ENCODE measurements at regions not wholly inside any gene's neighbourhood (a gene's known extent, or its start where the extent isn't known, plus 50 kb on each side); places are given as distances from the start of the nearest gene placed in this dataset.
"Not testable (repeated sequence)": the region's sequence is repeated elsewhere in the genome, so short reads cannot be mapped to it uniquely, and the experiment has no call there.

DNA sequence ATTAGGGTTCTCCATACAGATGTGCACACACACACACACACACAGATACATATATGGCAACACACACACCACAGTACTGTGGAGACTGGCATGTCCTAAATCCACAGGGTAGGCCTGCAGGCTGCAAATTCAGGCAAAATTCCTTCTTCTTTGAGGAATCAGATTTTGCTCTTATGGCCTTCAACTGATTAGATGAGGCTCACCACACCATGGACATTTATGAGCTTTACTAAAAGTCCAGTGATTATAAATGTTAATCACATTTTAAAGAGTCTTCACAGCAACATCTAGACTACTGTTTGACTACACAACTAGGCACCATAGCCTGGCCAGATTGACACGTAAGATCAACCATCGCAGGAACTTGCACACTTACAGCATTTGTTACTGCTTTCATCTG lies 140.3 kb upstream of the UBE3A start:
- Histone ChIP-seq H3K4me3 (no peak overlapping the region), H3K36me3 (ENCODE audit: low read depth) (no peaks in the 10 kb centered on the region), H3K9me3 (peaks cover 48% of the 10 kb centered on the region), H3K4me1 (ENCODE audit: low read depth) (no peaks in the 10 kb centered on the region)
- intact Hi-C loops (cut with DNase I, micrococcal nuclease): no loop called here
- ATAC-seq (no peak), DNase-seq (no peak)
- TF ChIP-seq, protein P1, sequence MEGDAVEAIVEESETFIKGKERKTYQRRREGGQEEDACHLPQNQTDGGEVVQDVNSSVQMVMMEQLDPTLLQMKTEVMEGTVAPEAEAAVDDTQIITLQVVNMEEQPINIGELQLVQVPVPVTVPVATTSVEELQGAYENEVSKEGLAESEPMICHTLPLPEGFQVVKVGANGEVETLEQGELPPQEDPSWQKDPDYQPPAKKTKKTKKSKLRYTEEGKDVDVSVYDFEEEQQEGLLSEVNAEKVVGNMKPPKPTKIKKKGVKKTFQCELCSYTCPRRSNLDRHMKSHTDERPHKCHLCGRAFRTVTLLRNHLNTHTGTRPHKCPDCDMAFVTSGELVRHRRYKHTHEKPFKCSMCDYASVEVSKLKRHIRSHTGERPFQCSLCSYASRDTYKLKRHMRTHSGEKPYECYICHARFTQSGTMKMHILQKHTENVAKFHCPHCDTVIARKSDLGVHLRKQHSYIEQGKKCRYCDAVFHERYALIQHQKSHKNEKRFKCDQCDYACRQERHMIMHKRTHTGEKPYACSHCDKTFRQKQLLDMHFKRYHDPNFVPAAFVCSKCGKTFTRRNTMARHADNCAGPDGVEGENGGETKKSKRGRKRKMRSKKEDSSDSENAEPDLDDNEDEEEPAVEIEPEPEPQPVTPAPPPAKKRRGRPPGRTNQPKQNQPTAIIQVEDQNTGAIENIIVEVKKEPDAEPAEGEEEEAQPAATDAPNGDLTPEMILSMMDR (IDR thresholded peaks at IDR 0.05): no peak

DNA sequence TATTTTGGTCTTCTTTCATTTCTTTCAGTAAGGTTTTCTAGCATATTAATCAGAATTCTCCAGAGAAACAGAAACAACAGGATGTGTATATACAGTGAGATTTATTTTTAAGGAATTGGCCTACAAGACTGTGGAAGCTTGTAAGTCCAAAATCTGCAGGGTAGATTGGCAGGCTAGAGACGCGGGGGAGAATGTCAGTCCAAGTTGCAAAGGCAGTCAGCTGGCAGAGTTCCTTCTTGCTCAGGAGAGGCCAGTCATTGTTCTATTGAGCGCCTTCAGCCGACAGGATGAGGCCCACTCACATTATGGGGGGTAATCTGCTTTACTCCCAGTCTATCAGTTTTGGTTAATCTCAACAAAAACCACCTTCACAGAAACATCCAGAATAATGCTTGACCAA lies 133.4 kb upstream of the UBE3A start:
- DNase-seq (no peak), ATAC-seq (no peak)
- H3K4me3 ChIP-seq: no peak overlapping the region
- H3K36me3 ChIP-seq (ENCODE audit: low read depth): no peaks in the 10 kb centered on the region
- peaks cover 39% of the 10 kb centered on the region for H3K9me3 ChIP-seq
- H3K4me1 ChIP-seq (ENCODE audit: low read depth): no peaks in the 10 kb centered on the region
- intact Hi-C loops (cut with DNase I, micrococcal nuclease): no loop called here
- TF ChIP-seq, protein P1 (IDR thresholded peaks at IDR 0.05): no peak

DNA sequence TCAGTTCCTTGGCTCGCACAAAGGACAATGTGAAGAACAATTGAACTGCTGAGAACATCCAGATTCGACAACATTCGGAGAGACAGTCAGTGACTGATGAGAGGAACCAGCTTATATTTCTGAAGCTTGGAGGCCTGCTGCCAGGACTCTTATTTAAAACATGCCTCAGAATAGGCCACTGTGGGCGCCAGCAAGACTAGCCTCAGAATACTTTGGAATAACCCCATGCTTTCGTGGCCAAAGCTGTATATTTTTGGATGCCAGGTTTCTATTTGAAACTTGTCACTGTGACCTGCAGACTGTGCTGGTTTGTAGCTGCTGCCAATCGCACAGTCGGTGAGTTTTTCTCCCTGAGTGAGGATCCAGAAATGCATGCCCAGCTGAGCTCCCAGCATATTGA lies 129.9 kb upstream of the UBE3A start:
- H3K4me1 ChIP-seq (ENCODE audit: low read depth): no peaks in the 10 kb centered on the region
- TF ChIP-seq, protein P1 (IDR thresholded peaks at IDR 0.05): no peak
- H3K36me3 ChIP-seq (ENCODE audit: low read depth): no peaks in the 10 kb centered on the region
- no peak for ATAC-seq
- intact Hi-C loops (cut with DNase I, micrococcal nuclease): no loop called here
- peaks cover 53% of the 10 kb centered on the region for H3K9me3 ChIP-seq
- no peak overlapping the region for H3K4me3 ChIP-seq
- no peak for DNase-seq

DNA sequence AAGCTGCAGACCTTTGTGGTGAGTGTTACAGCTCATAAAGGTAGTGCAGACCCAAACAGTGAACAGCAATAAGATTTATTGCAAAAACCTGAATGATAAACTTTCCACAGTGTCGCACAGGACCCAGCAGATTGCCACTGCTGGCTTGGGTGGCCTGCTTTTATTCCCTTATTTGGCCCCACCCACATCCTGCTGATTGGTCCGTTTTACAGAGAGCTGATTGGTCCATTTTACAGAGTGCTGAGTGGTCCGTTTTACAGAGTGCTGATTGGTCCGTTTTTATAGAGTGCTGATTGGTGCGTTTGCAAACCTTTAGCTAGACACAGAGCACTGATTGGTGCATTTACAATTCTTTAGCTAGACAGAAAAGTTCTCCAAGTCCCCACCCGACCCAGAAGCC lies 127.7 kb upstream of the UBE3A start:
- H3K36me3 ChIP-seq (ENCODE audit: low read depth); intact Hi-C loops (cut with DNase I, micrococcal nuclease); H3K4me1 ChIP-seq (ENCODE audit: low read depth); ATAC-seq; DNase-seq; H3K4me3 ChIP-seq: not testable (repeated sequence)
- peaks cover 58% of the 10 kb centered on the region for H3K9me3 ChIP-seq

DNA sequence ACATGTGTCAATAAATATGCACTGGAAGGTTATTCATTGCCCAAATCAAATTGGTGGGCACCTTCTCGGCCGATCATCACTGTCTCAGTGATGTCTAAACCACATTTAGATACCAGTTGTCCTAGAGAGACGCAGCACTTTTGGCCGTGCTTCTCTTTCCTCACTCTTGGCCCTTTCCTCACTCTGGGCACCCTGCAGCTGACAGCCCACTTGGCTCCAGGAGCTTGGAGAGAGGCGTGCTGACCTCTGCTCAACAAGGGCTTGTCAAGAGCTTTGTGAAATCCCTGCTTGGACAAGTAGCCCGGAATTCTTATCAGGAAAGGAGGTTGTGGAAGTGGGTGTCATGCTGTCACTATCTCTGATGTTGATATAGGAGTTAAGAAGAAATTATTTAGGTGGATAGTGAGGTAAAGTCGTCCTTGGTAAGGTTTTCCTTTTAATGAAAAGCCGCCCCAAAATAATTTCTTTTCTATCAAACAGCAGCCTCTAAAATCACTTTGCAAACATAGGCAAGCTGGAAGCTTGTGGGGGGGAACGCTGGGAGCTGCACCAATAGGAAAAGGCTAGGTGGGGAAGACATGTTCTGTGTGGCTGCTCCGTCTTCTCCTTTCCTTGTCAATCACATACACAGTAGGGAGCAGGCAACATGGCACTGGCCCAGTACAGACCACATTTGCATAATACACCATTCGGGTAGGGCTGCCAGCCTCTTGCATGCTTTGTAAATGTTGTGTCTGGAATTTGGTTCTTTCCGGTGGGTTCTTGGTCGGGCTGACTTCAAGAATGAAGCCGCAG lies 126.8 kb upstream of the UBE3A start:
- DNase-seq: no peak
- H3K4me3 ChIP-seq: no peak overlapping the region
- no peak for ATAC-seq
- TF ChIP-seq, protein P1 (IDR thresholded peaks at IDR 0.05): no peak
- no peaks in the 10 kb centered on the region for H3K4me1 ChIP-seq (ENCODE audit: low read depth)
- no peaks in the 10 kb centered on the region for H3K36me3 ChIP-seq (ENCODE audit: low read depth)
- intact Hi-C loops (cut with DNase I, micrococcal nuclease): no loop called here
- H3K9me3 ChIP-seq: peaks cover 57% of the 10 kb centered on the region

DNA sequence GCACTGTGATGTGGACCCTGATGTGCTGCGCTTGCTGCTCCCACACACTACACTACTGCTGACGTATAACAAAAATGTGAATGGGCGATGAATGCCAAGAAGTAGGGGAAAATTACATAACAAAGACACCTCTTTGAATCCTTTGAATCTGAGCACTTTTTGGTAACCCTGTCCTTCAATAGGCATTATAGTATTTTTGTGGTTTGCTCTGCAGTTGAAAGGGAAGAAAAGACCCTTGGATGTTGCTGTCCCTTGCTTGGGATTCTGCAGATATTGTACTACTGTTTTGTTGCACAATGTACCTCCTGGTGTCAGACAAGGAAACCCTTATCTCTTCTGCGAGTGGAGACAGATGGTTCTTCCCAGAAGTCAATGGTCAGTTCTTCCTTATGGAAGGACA lies 124.8 kb upstream of the UBE3A start:
- Histone ChIP-seq H3K9me3 (peaks cover 53% of the 10 kb centered on the region), H3K4me3 (no peak overlapping the region), H3K4me1 (ENCODE audit: low read depth) (no peaks in the 10 kb centered on the region), H3K36me3 (ENCODE audit: low read depth) (no peaks in the 10 kb centered on the region)
- DNase-seq: no peak
- intact Hi-C loops (cut with DNase I, micrococcal nuclease): no loop called here
- TF ChIP-seq, protein P1 (IDR thresholded peaks at IDR 0.05): no peak
- ATAC-seq: no peak

Data from mucosa of descending colon (tissue), 3 donors.